GM12878 (cell line): ENCODE measurements at regions not wholly inside any gene's neighbourhood (a gene's known extent, or its start where the extent isn't known, plus 50 kb on each side); places are given as distances from the start of the nearest gene placed in this dataset.
"Not testable (repeated sequence)": the region's sequence is repeated elsewhere in the genome, so short reads cannot be mapped to it uniquely, and the experiment has no call there.

Source experiments
- ATAC-seq: fragments of 200-7000 bp; cut with Tn5 transposase; 3 replicates; pipeline ENCODE4 v1.9.1; 2020; ENCODE audit warnings: mild to moderate bottlenecking, moderate library complexity
- BruUV-seq: library from RNA; stranded (reverse); fragments of 400-500 nt; replicated peaks from 2 replicates; lab custom pipeline; 2021; lab: Mats Ljungman, UMichigan
- CTCF ChIA-PET: fragments of 300-600 bp; sonication (Branson Sonifier 250); formaldehyde crosslinking; extraction: SDS; loops from one replicate; lab custom pipeline; 2021; ENCODE audit warnings: inconsistent platforms; lab: Yijun Ruan, JAX
- POLR2A ChIA-PET: fragments of 350-600 bp; formaldehyde crosslinking; extraction: SDS; loops from one replicate; lab custom pipeline; 2021; ENCODE audit warnings: inconsistent platforms; lab: Charles Lee
- RAD21 ChIA-PET: fragments of 300-600 bp; sonication (Branson Sonifier 250); formaldehyde crosslinking; loops from one replicate; lab custom pipeline; 2023; ENCODE audit warnings: antibody characterized with exemption; ENCODE audit not compliant: unreplicated experiment; lab: Charles Lee
- SMC1A ChIA-PET: fragments of 300-600 bp; sonication (Branson Sonifier 250); formaldehyde crosslinking; loops from one replicate; lab custom pipeline; 2023; ENCODE audit not compliant: unreplicated experiment, uncharacterized antibody; lab: Charles Lee
- DNase-seq: peaks from one replicate; pipeline ENCODE4 v3.0.0-alpha.2; 2011; ENCODE audit warnings: low read depth, low spot score
- FAIRE-seq: peaks from 3 replicates; lab custom pipeline; 2011; peaks lifted over from hg19 to GRCh38; lab: Jason Lieb, UNC
- H2AFZ ChIP-seq: 2 replicates; pipeline ENCODE4 v1.6.0; 2011; ENCODE audit warnings: low read depth, low read length, control low read depth; ENCODE audit not compliant: control insufficient read depth
- H3K27ac ChIP-seq: 2 replicates; pipeline ENCODE4 v1.5.1; 2011; ENCODE audit warnings: control low read depth; ENCODE audit not compliant: control insufficient read depth, insufficient read depth
- H3K27me3 ChIP-seq, 2 experiments: replicated peaks in 1 of 2; 2 replicates each; pipeline versions ENCODE4 v1.6.0 to v1.6.1; 2011; ENCODE audit warnings: low read length in 1 of 2; ENCODE audit not compliant: control insufficient read depth in 2 of 2, insufficient read depth in 2 of 2
- H3K36me3 ChIP-seq, 2 experiments: 2 replicates each; pipeline ENCODE4 v1.5.1; 2011; ENCODE audit warnings: low read length in 1 of 2; ENCODE audit not compliant: control insufficient read depth in 2 of 2, insufficient read depth in 2 of 2
- H3K4me1 ChIP-seq: 2 replicates; pipeline ENCODE4 v1.6.1; 2011; ENCODE audit warnings: mild to moderate bottlenecking, low read length, moderate library complexity, mixed read lengths; ENCODE audit not compliant: control insufficient read depth, insufficient read depth
- H3K4me2 ChIP-seq: 2 replicates; pipeline ENCODE4 v1.6.0; 2011; ENCODE audit warnings: control low read depth; ENCODE audit not compliant: control insufficient read depth, insufficient read depth
- H3K4me3 ChIP-seq: fragments of 200-600 bp; sonication (generic); 2 replicates; pipeline ENCODE4 v1.5.1; 2016
- H3K79me2 ChIP-seq: 2 replicates; pipeline ENCODE4 v1.6.0; 2011; ENCODE audit warnings: low read length; ENCODE audit not compliant: control insufficient read depth, insufficient read depth
- H3K9ac ChIP-seq: 2 replicates; pipeline ENCODE4 v1.8.0; 2011; ENCODE audit warnings: low read length, control low read depth, mixed read lengths; ENCODE audit not compliant: control insufficient read depth, insufficient read depth
- H3K9me3 ChIP-seq: replicated peaks from 3 replicates; pipeline ENCODE4 v1.5.1; 2011; ENCODE audit warnings: mild to moderate bottlenecking, low read length; ENCODE audit not compliant: control insufficient read depth, insufficient read depth
- H4K20me1 ChIP-seq: 2 replicates; pipeline ENCODE4 v1.6.0; 2011; ENCODE audit not compliant: control insufficient read depth, insufficient read depth
- CUX1 ChIP-seq: IDR thresholded peaks from 2 replicates; pipeline ENCODE4 v1.6.1; 2012; ENCODE audit warnings: improper control_type of control experiment, low read depth, low read length; ENCODE audit not compliant: insufficient replicate concordance
- IRF4 ChIP-seq: IDR thresholded peaks from 2 replicates; pipeline ENCODE4 v1.6.1; 2011; ENCODE audit warnings: low read depth, low read length
- WGBS: methylation state at CpG from one replicate; pipeline ENCODE4 v1.1.6; 2016; ENCODE audit warnings: low lambda C conversion rate; ENCODE audit not compliant: insufficient replicate concordance, insufficient coverage; ENCODE audit errors: missing lambda C conversion rate; 5-methylcytosine and 5-hydroxymethylcytosine counted together
- in situ Hi-C: fragments of 300-500 bp; cut with MboI; formaldehyde crosslinking; loops from 9 replicates; pipeline ENCODE4 v1.14.3; 2018; ENCODE audit warnings: mixed read lengths
- intact Hi-C: fragments of 100-400 bp; cut with micrococcal nuclease; formaldehyde crosslinking; loops from one replicate; pipeline ENCODE4 v1.14.2; 2022; ENCODE audit not compliant: unreplicated experiment

GRCh38 chr3:177466074-177466473 is 268.8 kb upstream of the TBL1XR1 start:
- Histone ChIP-seq H2AFZ (no peak overlapping the region), H3K4me2 (no peak overlapping the region), H3K27ac (no peak overlapping the region), H3K79me2 (no peaks in the 10 kb centered on the region), H3K9me3 (no peaks in the 10 kb centered on the region; the same call in 2 of the 3 replicates), H3K4me3 (no peak overlapping the region), H3K9ac (no peak overlapping the region), H3K27me3 (no peaks in the 10 kb centered on the region), H4K20me1 (no peaks in the 10 kb centered on the region), H3K36me3 (no peaks in the 10 kb centered on the region), H3K4me1 (no peaks in the 10 kb centered on the region)
- FAIRE-seq (no peak), ATAC-seq (no peak), DNase-seq (no peak)
- SMC1A ChIA-PET: no interaction called here
- intact Hi-C loops: no loop called here
- in situ Hi-C loops: no loop called here
- 52% methylated on average over 4 of the region's 4 CpGs for WGBS
- RAD21 ChIA-PET: no interaction called here
- CTCF ChIA-PET: no interaction called here
- 0 out of 2 replicates have a peak, but pooled peaks have one; percentile 17 for TF ChIP-seq IRF4
- no peak for TF ChIP-seq CUX1
- POLR2A ChIA-PET: no interaction called here
- no TSS peak for BruUV-seq

DNA sequence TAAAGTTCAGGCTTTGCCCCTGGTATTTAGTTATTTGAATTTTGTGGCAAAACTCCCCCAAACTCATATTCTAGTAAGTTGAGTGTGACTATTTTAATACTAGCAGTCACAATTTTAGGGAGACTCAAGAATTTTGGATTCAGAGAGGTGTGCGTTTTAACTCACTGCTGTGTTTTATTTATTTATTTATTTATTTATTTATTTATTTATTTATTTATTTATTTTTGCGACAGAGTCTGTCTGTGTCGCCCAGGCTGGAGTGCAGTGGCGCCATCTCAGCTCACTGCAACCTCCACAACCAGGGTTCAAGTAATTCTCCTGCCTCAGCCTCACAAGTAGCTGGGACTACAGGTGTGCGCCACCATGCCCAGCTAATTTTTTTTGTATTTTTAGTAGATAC is 269.3 kb upstream of the TBL1XR1 start:
- H3K27ac ChIP-seq, H3K36me3 ChIP-seq, ATAC-seq, intact Hi-C loops, H3K9ac ChIP-seq, H3K4me1 ChIP-seq, BruUV-seq, RAD21 ChIA-PET, H3K79me2 ChIP-seq, CTCF ChIA-PET, H3K4me3 ChIP-seq, H2AFZ ChIP-seq, POLR2A ChIA-PET, FAIRE-seq, H4K20me1 ChIP-seq, H3K4me2 ChIP-seq, H3K9me3 ChIP-seq, DNase-seq, in situ Hi-C loops, H3K27me3 ChIP-seq: not testable (repeated sequence)
- SMC1A ChIA-PET: interaction anchor here (0.9 to 1.4 kb wide), 2 partner anchors 403 to 441 kb away, joined by 3 read pairs; no protein-coding TSS in a partner anchor
- 55% methylated on average over 5 of the region's 5 CpGs for WGBS
